Endothelial cell of umbilical vein (primary cell): ENCODE measurements at regions not wholly inside any gene's neighbourhood (a gene's known extent, or its start where the extent isn't known, plus 50 kb on each side); places are given as distances from the start of the nearest gene placed in this dataset.

Experiments used
- BruUV-seq: library from RNA; stranded (reverse); fragments of 400-500 nt; replicated peaks from 2 replicates; lab custom pipeline; 2021; lab: Mats Ljungman, UMichigan
- CTCF ChIA-PET: fragments of 300-600, 350-600 bp; sonication (Branson Sonifier 250); formaldehyde crosslinking; loops from one replicate; lab custom pipeline; 2021; ENCODE audit warnings: antibody characterized with exemption, inconsistent platforms; lab: Charles Lee
- POLR2A ChIA-PET: fragments of 300-600, 350-600 bp; sonication (Branson Sonifier 250); formaldehyde crosslinking; loops from one replicate; lab custom pipeline; 2021; ENCODE audit warnings: antibody characterized with exemption, inconsistent platforms; lab: Charles Lee
- DNase-seq: peaks from one replicate; pipeline ENCODE4 v3.0.0-alpha.2; 2011; ENCODE audit warnings: low read depth, low spot score
- FAIRE-seq: peaks from 2 replicates; lab custom pipeline; 2011; peaks lifted over from hg19 to GRCh38; lab: Jason Lieb, UNC
- H2AFZ ChIP-seq: 2 replicates; pipeline ENCODE4 v1.6.0; 2012; ENCODE audit warnings: low read depth, low read length, control low read depth, inconsistent platforms
- H3K27ac ChIP-seq: 2 replicates; pipeline ENCODE4 v1.5.1; 2011; ENCODE audit warnings: low read depth, mild to moderate bottlenecking, control low read depth, low read length, moderate library complexity; ENCODE audit not compliant: insufficient read depth
- H3K27me3 ChIP-seq, 2 experiments: 2 replicates each; pipeline versions ENCODE4 v1.6.0 to v1.6.1; 2011; ENCODE audit warnings: low read length in 2 of 2, mixed read lengths in 1 of 2; ENCODE audit not compliant: control insufficient read depth in 2 of 2, insufficient read depth in 2 of 2
- H3K36me3 ChIP-seq, 2 experiments: 2 replicates in 1 of 2; 3 replicates in 1 of 2; pipeline ENCODE4 v1.5.1; 2011; ENCODE audit warnings: low read length in 2 of 2, mild to moderate bottlenecking in 1 of 2, moderate library complexity in 1 of 2; ENCODE audit not compliant: control insufficient read depth in 2 of 2, insufficient read depth in 2 of 2; ENCODE audit errors: extremely low read depth in 1 of 2
- H3K4me1 ChIP-seq: 3 replicates; pipeline ENCODE4 v1.5.1; 2011; ENCODE audit warnings: mild to moderate bottlenecking, low read length; ENCODE audit not compliant: control insufficient read depth, insufficient read depth; ENCODE audit errors: extremely low read depth
- H3K4me2 ChIP-seq: 2 replicates; pipeline ENCODE4 v1.6.1; 2011; ENCODE audit warnings: low read length, control low read depth, mixed read lengths; ENCODE audit not compliant: insufficient read depth
- H3K4me3 ChIP-seq, 3 experiments: fragments of 200-600 bp in 1 of 3; sonication (generic), shearing (Covaris generic) in 1 of 3; replicated peaks in 1 of 3; 2 replicates each; pipeline ENCODE4 v1.5.1; 2011 to 2016; ENCODE audit warnings: control low read depth in 3 of 3, low read length in 3 of 3, mild to moderate bottlenecking in 2 of 3, inconsistent platforms in 1 of 3, low read depth in 1 of 3, moderate library complexity in 1 of 3; ENCODE audit not compliant: insufficient read depth in 1 of 3
- H3K79me2 ChIP-seq: 2 replicates; pipeline ENCODE4 v1.6.0; 2012; ENCODE audit warnings: low read length, inconsistent platforms; ENCODE audit not compliant: control insufficient read depth, insufficient read depth
- H3K9ac ChIP-seq: replicated peaks from 2 replicates; pipeline ENCODE3; 2011; ENCODE audit warnings: low read length, control low read depth; ENCODE audit not compliant: insufficient read depth; ENCODE audit errors: extremely low read depth
- H3K9me1 ChIP-seq: replicated peaks from 3 replicates; pipeline ENCODE4 v1.6.0; 2011; ENCODE audit warnings: mild to moderate bottlenecking, low read length; ENCODE audit not compliant: control insufficient read depth, insufficient read depth; ENCODE audit errors: extremely low read depth
- H3K9me3 ChIP-seq: replicated peaks from 2 replicates; pipeline ENCODE4 v1.5.1; 2012; ENCODE audit warnings: low read length, inconsistent platforms; ENCODE audit not compliant: control insufficient read depth, insufficient read depth
- H4K20me1 ChIP-seq: replicated peaks from 2 replicates; pipeline ENCODE3; 2011; ENCODE audit warnings: mild to moderate bottlenecking, low read length; ENCODE audit not compliant: control insufficient read depth, insufficient read depth; ENCODE audit errors: extremely low read depth
- CTCF ChIP-seq, 2 donors: IDR thresholded peaks; 1 replicate in 1 of 2; 2 replicates in 1 of 2; pipeline ENCODE4 v1.5.1; 2011; ENCODE audit warnings: low read length in 2 of 2, mild to moderate bottlenecking in 2 of 2, moderate library complexity in 2 of 2, control low read depth in 1 of 2, inconsistent platforms in 1 of 2, low read depth in 1 of 2; ENCODE audit not compliant: insufficient read depth in 1 of 2; ENCODE audit errors: extremely low read depth in 1 of 2
- EZH2 ChIP-seq: IDR thresholded peaks from 2 replicates; pipeline ENCODE4 v1.6.1; 2012; ENCODE audit warnings: borderline replicate concordance, low read depth, mild to moderate bottlenecking, moderate library complexity, low read length, inconsistent platforms; ENCODE audit not compliant: severe bottlenecking
- FOS ChIP-seq: IDR thresholded peaks from 2 replicates; pipeline ENCODE4 v1.6.1; 2011; ENCODE audit warnings: mild to moderate bottlenecking, low read length, moderate library complexity, borderline replicate concordance; ENCODE audit not compliant: insufficient read depth
- GATA2 ChIP-seq: IDR thresholded peaks from 2 replicates; pipeline ENCODE4 v1.7.0; 2011; ENCODE audit warnings: low read depth, mild to moderate bottlenecking, moderate library complexity, mixed read lengths, low read length; ENCODE audit not compliant: insufficient read length, insufficient read depth
- JUN ChIP-seq: IDR thresholded peaks from 2 replicates; pipeline ENCODE4 v1.6.1; 2011; ENCODE audit warnings: borderline replicate concordance, low read depth; ENCODE audit not compliant: insufficient read length, insufficient read depth
- MAX ChIP-seq: IDR thresholded peaks from 2 replicates; pipeline ENCODE4 v1.6.1; 2011; ENCODE audit not compliant: insufficient read depth, insufficient read length
- MYC ChIP-seq: IDR thresholded peaks from one replicate; pipeline ENCODE4 v1.6.1; 2011; ENCODE audit warnings: mild to moderate bottlenecking, low read depth, low read length
- POLR2A ChIP-seq: IDR thresholded peaks from 2 replicates; pipeline ENCODE4 v1.6.1; 2012; ENCODE audit warnings: low read depth, mild to moderate bottlenecking, control low read depth, low read length
- POLR2AphosphoS5 ChIP-seq: IDR thresholded peaks from 2 replicates; pipeline ENCODE4 v1.6.1; 2012; ENCODE audit warnings: low read depth, mild to moderate bottlenecking, control low read depth, low read length, moderate library complexity; ENCODE audit not compliant: insufficient read depth
- dilution Hi-C: fragments of 300-500 bp; cut with MboI; formaldehyde crosslinking; loops from one replicate; pipeline ENCODE4 v1.15.0; 2019; ENCODE audit warnings: low sequenced_read_pairs; ENCODE audit not compliant: extremely low pct_ligation_motif_present
- intact Hi-C: fragments of 100-400 bp; cut with micrococcal nuclease; formaldehyde crosslinking; loops from one replicate; pipeline ENCODE4 v1.10.0; 2022

- FAIRE-seq (no peak), DNase-seq (no peak)
- H3K36me3 ChIP-seq = no peaks in the 10 kb centered on the region
- H3K4me2 ChIP-seq = no peak overlapping the region
- peaks cover 3% of the 10 kb centered on the region for H3K4me1 ChIP-seq
- H3K9me3 ChIP-seq = no peaks in the 10 kb centered on the region
- no peak overlapping the region for H3K4me3 ChIP-seq
- no peaks in the 10 kb centered on the region for H3K27me3 ChIP-seq
- BruUV-seq = no TSS peak
- ChIA-PET POLR2A (no interaction called here), CTCF (interaction anchor here (0.7 to 1.8 kb wide), 3 partner anchors 10 to 249 kb away, joined by 3 to 5 read pairs (median 3); no protein-coding TSS in a partner anchor)
- intact Hi-C loops (no loop called here), dilution Hi-C loops (no loop called here)
- no peak overlapping the region for H3K9ac ChIP-seq
- TF ChIP-seq POLR2AphosphoS5 = no peak
- TF ChIP-seq POLR2A = no peak
- no peak for TF ChIP-seq CTCF (IDR thresholded peaks at IDR 0.05; ENCODE audit: extremely low read depth in 1 of 2, insufficient read depth in 1 of 2, low read depth in 1 of 2, low read length in 2 of 2)
- no peak for TF ChIP-seq FOS
- no peak for TF ChIP-seq MYC
- TF ChIP-seq JUN = no peak
- no peak for TF ChIP-seq MAX
- no peak for TF ChIP-seq EZH2
- no peak for TF ChIP-seq GATA2
- H3K27ac ChIP-seq = no peak overlapping the region
- no peak overlapping the region for H2AFZ ChIP-seq
- H3K79me2 ChIP-seq = no peaks in the 10 kb centered on the region
- H4K20me1 ChIP-seq = no peaks in the 10 kb centered on the region
- no peaks in the 10 kb centered on the region for H3K9me1 ChIP-seq
These were observed 249.3 kb upstream of the CIBAR2 start for GRCh38 chr16:85361441-85362118.
